Neural progenitor cell (in vitro differentiated cells): ENCODE measurements at regions not wholly inside any gene's neighbourhood (a gene's known extent, or its start where the extent isn't known, plus 50 kb on each side); places are given as distances from the start of the nearest gene placed in this dataset.

ENCODE experiments used
- DNase-seq: peaks from one replicate; pipeline ENCODE4 v3.0.0-alpha.2; 2016; ENCODE audit warnings: low spot score
- H2AFZ ChIP-seq: fragments of 200-600 bp; sonication (generic); replicated peaks from 2 replicates; pipeline ENCODE4 v1.6.1; 2016; ENCODE audit warnings: antibody characterized with exemption
- H3F3A ChIP-seq: fragments of 200-600 bp; sonication (generic); 2 replicates; pipeline ENCODE4 v1.6.1; 2016; ENCODE audit warnings: antibody characterized with exemption, low read depth
- H3K27ac ChIP-seq: fragments of 200-600 bp; sonication (generic); 2 replicates; pipeline ENCODE4 v1.5.1; 2016; ENCODE audit warnings: mild to moderate bottlenecking
- H3K27me3 ChIP-seq: fragments of 200-600 bp; sonication (generic); 2 replicates; pipeline ENCODE4 v1.6.1; 2016; ENCODE audit warnings: mild to moderate bottlenecking, moderate library complexity
- H3K36me3 ChIP-seq: fragments of 200-600 bp; sonication (generic); 2 replicates; pipeline ENCODE4 v1.5.1; 2016
- H3K4me1 ChIP-seq: fragments of 200-600 bp; sonication (generic); 2 replicates; pipeline ENCODE4 v1.6.1; 2016; ENCODE audit warnings: mixed run types
- H3K4me2 ChIP-seq: fragments of 200-600 bp; sonication (generic); 2 replicates; pipeline ENCODE4 v1.6.1; 2016
- H3K4me3 ChIP-seq: fragments of 200-600 bp; sonication (generic); 2 replicates; pipeline ENCODE4 v1.5.1; 2016
- H3K79me2 ChIP-seq: fragments of 200-600 bp; sonication (generic); 2 replicates; pipeline ENCODE4 v1.6.1; 2016; ENCODE audit warnings: low read depth
- H3K9ac ChIP-seq: fragments of 200-600 bp; sonication (generic); 2 replicates; pipeline ENCODE4 v1.6.1; 2016
- H3K9me3 ChIP-seq: fragments of 200-600 bp; sonication (generic); 2 replicates; pipeline ENCODE4 v1.5.1; 2016; ENCODE audit warnings: low read depth
- H4K20me1 ChIP-seq: fragments of 200-600 bp; sonication (generic); 2 replicates; pipeline ENCODE4 v1.6.1; 2016; ENCODE audit warnings: low read depth
- H3K27ac Mint-ChIP-seq: 3 replicates; pipeline ENCODE4 v1.8.0; 2021; ENCODE audit warnings: mixed read lengths
- H3K27me3 Mint-ChIP-seq: 2 replicates; pipeline ENCODE4 v1.8.0; 2022; ENCODE audit warnings: low read depth, mild to moderate bottlenecking, inconsistent platforms, moderate library complexity, mixed read lengths; ENCODE audit not compliant: insufficient read depth
- H3K36me3 Mint-ChIP-seq: 3 replicates; pipeline ENCODE4 v1.8.0; 2021; ENCODE audit warnings: mixed read lengths
- H3K4me1 Mint-ChIP-seq: 3 replicates; pipeline ENCODE4 v1.8.0; 2021; ENCODE audit warnings: mixed read lengths
- H3K4me3 Mint-ChIP-seq: 3 replicates; pipeline ENCODE4 v1.8.0; 2021; ENCODE audit warnings: mild to moderate bottlenecking, moderate library complexity, mixed read lengths
- H3K9me3 Mint-ChIP-seq: 3 replicates; pipeline ENCODE4 v1.8.0; 2020; ENCODE audit warnings: mixed read lengths
- CTCF ChIP-seq: fragments of 200-600 bp; sonication (generic); IDR thresholded peaks from 2 replicates; pipeline ENCODE4 v1.5.1; 2017; ENCODE audit warnings: antibody characterized with exemption, mild to moderate bottlenecking
- EZH2 ChIP-seq: fragments of 200-600 bp; sonication (generic); IDR thresholded peaks from 2 replicates; pipeline ENCODE4 v1.6.1; 2017; ENCODE audit warnings: antibody characterized with exemption, mild to moderate bottlenecking, moderate library complexity
- EZH2phosphoT487 ChIP-seq: fragments of 200-600 bp; sonication (generic); IDR thresholded peaks from 2 replicates; pipeline ENCODE4 v1.6.1; 2017; ENCODE audit warnings: antibody characterized with exemption

- H3K27ac ChIP-seq, result no peak overlapping the region
- H3K27me3 ChIP-seq, result no peaks in the 10 kb centered on the region
- H3F3A ChIP-seq, result no peaks in the 10 kb centered on the region
- H3K9me3 ChIP-seq, result no peaks in the 10 kb centered on the region
- H3K4me2 ChIP-seq, result no peak overlapping the region
- Mint-ChIP-seq H3K27me3 (peaks cover 8% of the 10 kb centered on the region), H3K9me3 (peaks cover 11% of the 10 kb centered on the region), H3K4me1 (peaks cover 25% of the 10 kb centered on the region), H3K4me3 (no peak overlapping the region), H3K27ac (no peak overlapping the region), H3K36me3 (no peaks in the 10 kb centered on the region)
- DNase-seq, result no peak
- H3K4me3 ChIP-seq, result no peak overlapping the region
- no peaks in the 10 kb centered on the region for H3K79me2 ChIP-seq
- H3K36me3 ChIP-seq, result no peaks in the 10 kb centered on the region
- no peak overlapping the region for H3K9ac ChIP-seq
- H3K4me1 ChIP-seq, result peaks cover 13% of the 10 kb centered on the region
- no peak for TF ChIP-seq EZH2
- TF ChIP-seq CTCF, result no peak
- no peak for TF ChIP-seq EZH2phosphoT487
- H4K20me1 ChIP-seq, result no peaks in the 10 kb centered on the region
- H2AFZ ChIP-seq, result no peak overlapping the region
Observed at GRCh38 chr5:124121198-124121597, 609.2 kb downstream of the CSNK1G3 start.

- Histone ChIP-seq H4K20me1 (no peaks in the 10 kb centered on the region), H3K9me3 (no peaks in the 10 kb centered on the region), H3K4me3 (no peak overlapping the region), H3K79me2 (no peaks in the 10 kb centered on the region), H2AFZ (no peak overlapping the region), H3K27ac (no peak overlapping the region), H3F3A (peaks cover 16% of the 10 kb centered on the region), H3K36me3 (no peaks in the 10 kb centered on the region), H3K4me1 (peaks cover 42% of the 10 kb centered on the region), H3K9ac (no peak overlapping the region), H3K27me3 (no peaks in the 10 kb centered on the region), H3K4me2 (no peak overlapping the region)
- Mint-ChIP-seq H3K27ac (no peak overlapping the region), H3K9me3 (peaks cover 9% of the 10 kb centered on the region), H3K4me3 (no peak overlapping the region), H3K4me1 (peaks cover 21% of the 10 kb centered on the region), H3K36me3 (no peaks in the 10 kb centered on the region), H3K27me3 (peaks cover 5% of the 10 kb centered on the region)
- DNase-seq, result no peak
- TF ChIP-seq EZH2 (no peak), EZH2phosphoT487 (no peak), CTCF (no peak)
Observed at GRCh38 chr5:124114911-124115310, 602.9 kb downstream of the CSNK1G3 start.

GRCh38 chr5:124111886-124112285 is 599.9 kb downstream of the CSNK1G3 start:
- H3K27me3 Mint-ChIP-seq, result peaks cover 2% of the 10 kb centered on the region
- H3K27me3 ChIP-seq, result no peaks in the 10 kb centered on the region
- no peak overlapping the region for H3K27ac Mint-ChIP-seq
- no peaks in the 10 kb centered on the region for H3K79me2 ChIP-seq
- H3K9ac ChIP-seq, result no peak overlapping the region
- H3K4me3 ChIP-seq, result no peak overlapping the region
- H4K20me1 ChIP-seq, result no peaks in the 10 kb centered on the region
- H3K4me3 Mint-ChIP-seq, result no peak overlapping the region
- no peaks in the 10 kb centered on the region for H3K36me3 ChIP-seq
- H3K9me3 Mint-ChIP-seq, result peaks cover 3% of the 10 kb centered on the region
- H3K27ac ChIP-seq, result no peak overlapping the region
- TF ChIP-seq EZH2phosphoT487 (no peak), EZH2 (no peak), CTCF (no peak)
- H3F3A ChIP-seq, result peaks cover 16% of the 10 kb centered on the region
- H3K4me1 Mint-ChIP-seq, result peaks cover 20% of the 10 kb centered on the region
- no peaks in the 10 kb centered on the region for H3K36me3 Mint-ChIP-seq
- peaks cover 38% of the 10 kb centered on the region for H3K4me1 ChIP-seq
- no peak for DNase-seq
- H3K4me2 ChIP-seq, result no peak overlapping the region
- H2AFZ ChIP-seq, result no peak overlapping the region
- H3K9me3 ChIP-seq, result no peaks in the 10 kb centered on the region

- no peak overlapping the region for H3K4me2 ChIP-seq
- peaks cover 16% of the 10 kb centered on the region for H3F3A ChIP-seq
- TF ChIP-seq EZH2, result no peak
- TF ChIP-seq EZH2phosphoT487, result no peak
- TF ChIP-seq CTCF, result no peak
- H2AFZ ChIP-seq, result no peak overlapping the region
- Mint-ChIP-seq H3K27ac (no peak overlapping the region), H3K27me3 (no peaks in the 10 kb centered on the region), H3K4me3 (no peak overlapping the region), H3K9me3 (peaks cover 3% of the 10 kb centered on the region), H3K36me3 (no peaks in the 10 kb centered on the region), H3K4me1 (peaks cover 11% of the 10 kb centered on the region)
- H4K20me1 ChIP-seq, result no peaks in the 10 kb centered on the region
- H3K9me3 ChIP-seq, result no peaks in the 10 kb centered on the region
- DNase-seq, result peak; percentile 9
- no peaks in the 10 kb centered on the region for H3K36me3 ChIP-seq
- H3K27ac ChIP-seq, result peak overlapping the region; percentile 48
- no peaks in the 10 kb centered on the region for H3K27me3 ChIP-seq
- no peak overlapping the region for H3K4me3 ChIP-seq
- H3K4me1 ChIP-seq, result peaks cover 28% of the 10 kb centered on the region
- H3K9ac ChIP-seq, result no peak overlapping the region
- no peaks in the 10 kb centered on the region for H3K79me2 ChIP-seq
Observed at GRCh38 chr5:124110942-124111341, 599.0 kb downstream of the CSNK1G3 start.
